DMS 273 (cell line): ENCODE measurements at regions not wholly inside any gene's neighbourhood (a gene's known extent, or its start where the extent isn't known, plus 50 kb on each side); places are given as distances from the start of the nearest gene placed in this dataset.
"Not testable (repeated sequence)": the region's sequence is repeated elsewhere in the genome, so short reads cannot be mapped to it uniquely, and the experiment has no call there.

ENCODE experiments used
- DNase-seq: peaks from one replicate; lab custom pipeline; 2025; ENCODE audit not compliant: unreplicated experiment; lab: John Stamatoyannopoulos, UW

DNA sequence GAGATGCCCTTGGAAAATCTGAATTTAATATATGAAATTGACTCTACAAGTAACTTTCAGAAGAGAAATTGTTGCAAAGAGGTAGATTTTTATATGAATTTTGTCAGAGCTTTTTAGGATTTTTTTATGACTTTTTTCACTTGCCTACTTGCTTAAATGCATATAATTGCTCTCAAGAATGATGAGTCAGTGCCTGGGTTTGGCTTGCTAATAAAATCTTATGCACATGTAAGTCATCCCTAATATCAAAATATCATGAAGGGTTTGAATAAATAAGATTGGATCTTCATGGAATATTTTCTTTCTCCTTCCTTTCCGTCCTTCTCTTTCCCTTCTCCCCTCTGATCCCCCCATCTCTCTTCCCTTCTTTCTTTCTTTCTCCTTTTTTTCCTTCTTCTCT, 354.1 kb downstream of the TXNL1 start:
- DNase-seq = no peak

DNA sequence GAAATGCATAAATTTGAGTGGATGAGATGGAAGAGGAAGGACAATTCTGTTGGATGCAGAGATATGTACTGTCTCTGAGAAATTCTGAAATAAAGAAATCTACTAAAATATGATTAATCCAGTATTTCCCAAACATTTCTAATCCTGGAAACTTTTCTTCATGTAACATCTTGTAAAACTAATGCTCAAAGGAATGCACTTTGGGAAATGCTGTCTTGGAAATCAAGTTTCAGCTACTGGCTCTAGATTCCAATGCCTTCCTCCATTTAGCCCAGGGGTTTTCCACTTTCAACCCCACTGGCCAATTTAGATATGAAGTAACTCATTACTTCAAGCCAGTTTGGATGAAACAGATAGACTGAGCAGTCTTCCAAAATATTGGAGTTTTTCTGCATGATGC, 355.1 kb downstream of the TXNL1 start:
- no peak for DNase-seq

DNA sequence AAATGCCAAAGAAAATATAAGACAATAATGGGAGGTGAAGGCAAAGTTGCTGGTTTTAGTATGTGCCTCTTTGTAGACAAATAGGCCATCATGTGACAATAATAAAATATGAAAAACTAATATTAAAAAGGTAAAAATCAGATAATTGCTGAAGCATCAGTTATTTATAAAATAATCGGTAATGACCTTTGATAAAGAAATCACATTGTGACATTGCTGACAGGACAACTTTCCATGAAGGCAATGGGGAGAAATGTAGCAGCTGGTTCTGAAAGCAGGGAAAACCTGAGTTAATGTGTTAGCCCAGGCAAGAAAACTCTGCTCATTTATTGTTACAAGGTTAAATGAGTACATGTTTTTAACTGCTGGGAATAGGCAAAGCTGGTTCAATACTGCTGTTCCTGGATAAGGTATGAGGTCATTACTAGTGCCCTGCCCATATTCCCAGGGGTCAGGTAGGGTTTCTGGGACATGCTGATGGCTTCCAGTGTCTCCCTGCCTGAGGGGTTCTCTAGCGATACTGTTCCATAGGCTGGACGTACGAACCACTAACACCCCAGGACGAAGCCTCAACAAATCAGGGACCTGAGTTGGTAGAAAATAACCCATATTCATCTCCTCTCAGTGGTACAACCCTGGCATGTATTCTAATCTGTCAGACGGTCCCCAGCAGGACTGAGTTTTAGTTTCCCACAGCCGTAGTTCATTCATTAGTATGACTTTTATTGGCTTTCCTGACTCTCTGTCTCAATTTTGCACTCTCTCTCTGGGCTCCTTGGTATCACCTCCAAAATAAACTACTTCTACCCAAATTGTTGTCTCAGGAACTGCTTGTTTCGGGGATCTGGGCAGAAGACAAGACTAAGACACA, 355.9 kb downstream of the TXNL1 start:
- DNase-seq = no peak

DNA sequence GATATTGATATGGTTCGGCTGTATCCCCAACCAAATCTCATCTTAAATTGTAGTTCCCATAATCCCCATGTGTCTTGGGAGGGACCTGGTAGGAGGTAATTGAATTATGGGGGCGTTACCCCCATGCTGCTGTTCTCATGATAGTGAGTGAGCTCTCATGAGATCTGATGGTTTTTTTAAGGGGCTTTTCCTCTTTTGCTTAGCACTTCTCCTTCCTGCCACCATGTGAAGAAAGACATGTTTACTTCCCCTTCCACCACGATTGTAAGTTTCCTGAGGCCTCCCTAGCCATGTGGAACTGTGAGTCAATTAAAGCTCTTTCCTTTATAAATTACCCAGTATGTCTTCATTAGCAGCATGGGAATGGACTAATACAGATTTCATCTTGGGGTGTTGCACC, 358.6 kb downstream of the TXNL1 start:
- not testable (repeated sequence) for DNase-seq

DNA sequence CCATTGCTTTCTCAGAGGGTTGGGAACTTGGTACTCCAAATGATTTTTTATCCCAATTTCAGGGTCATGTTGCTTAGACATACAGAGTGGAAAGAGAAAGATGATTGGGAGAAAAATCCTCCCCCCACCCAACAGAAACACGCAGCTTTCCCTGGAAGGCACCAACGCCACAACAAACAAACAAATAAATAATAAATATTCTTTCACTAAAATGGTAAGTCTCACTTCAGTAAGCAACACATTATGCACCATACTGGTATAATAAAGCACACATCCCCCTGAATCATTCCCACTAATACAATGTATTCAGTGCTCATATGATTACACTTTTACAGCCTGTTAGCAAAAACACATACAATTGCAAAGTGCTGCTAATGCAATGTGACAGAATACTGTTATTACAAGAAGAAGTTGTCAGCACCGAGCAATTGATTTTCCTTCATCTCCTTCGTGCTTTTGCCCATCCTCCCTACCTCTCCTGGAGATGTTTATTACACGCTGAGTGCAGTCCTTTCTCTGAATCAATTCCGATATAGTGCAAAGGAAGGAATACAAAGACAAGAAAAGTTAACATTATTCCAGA, 359.9 kb downstream of the TXNL1 start:
- no peak for DNase-seq

DNA sequence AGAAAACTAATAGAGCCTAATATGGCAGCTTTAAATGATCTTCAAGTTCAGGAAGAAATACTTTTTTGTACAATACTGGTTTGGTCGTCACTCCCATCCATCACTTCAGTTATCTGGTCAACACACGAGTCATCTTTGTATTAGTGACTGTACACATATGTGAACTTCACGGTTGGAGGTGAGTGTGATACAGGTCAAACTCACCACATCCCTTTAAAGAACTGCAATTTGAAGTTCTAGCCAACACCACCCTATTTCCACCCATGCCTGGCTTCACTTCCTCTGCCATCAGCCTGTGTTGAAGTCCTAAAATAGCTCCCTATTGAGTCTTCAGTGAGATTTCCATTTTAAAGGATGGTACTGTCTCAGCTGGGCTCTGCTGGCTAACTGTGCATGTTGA, 361.9 kb downstream of the TXNL1 start:
- DNase-seq = no peak

DNA sequence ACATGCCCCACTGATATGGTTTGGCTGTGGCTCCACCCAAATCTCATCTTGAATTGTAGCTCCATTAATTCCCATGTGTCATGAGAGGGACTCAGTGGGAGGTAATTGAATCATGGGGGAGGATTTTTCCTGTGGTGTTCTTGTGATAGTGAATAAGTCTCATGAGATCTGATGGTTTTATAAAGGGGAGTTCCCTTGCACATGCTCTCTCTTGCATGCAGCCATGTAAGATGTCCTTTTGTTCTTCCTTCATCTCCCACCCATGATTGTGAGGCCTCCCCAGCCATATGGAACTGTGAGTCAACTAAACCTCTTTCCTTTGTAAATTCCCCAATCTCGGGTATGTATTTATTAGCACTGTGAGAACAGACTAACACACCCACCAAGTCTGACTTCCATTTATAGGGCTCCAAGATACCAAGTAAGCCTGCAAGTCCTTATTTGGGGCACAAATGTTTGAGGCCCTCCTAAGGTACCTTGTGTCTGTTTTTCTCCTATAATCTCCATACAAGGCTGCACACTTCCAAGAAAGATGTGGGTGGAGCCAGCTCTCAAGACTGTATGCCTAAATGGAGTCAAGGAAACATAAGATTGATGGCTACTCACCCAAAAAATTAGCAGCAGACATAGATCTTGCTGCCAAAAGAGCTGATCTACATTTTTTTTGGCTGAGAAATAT, 364.7 kb downstream of the TXNL1 start:
- DNase-seq = no peak

DNA sequence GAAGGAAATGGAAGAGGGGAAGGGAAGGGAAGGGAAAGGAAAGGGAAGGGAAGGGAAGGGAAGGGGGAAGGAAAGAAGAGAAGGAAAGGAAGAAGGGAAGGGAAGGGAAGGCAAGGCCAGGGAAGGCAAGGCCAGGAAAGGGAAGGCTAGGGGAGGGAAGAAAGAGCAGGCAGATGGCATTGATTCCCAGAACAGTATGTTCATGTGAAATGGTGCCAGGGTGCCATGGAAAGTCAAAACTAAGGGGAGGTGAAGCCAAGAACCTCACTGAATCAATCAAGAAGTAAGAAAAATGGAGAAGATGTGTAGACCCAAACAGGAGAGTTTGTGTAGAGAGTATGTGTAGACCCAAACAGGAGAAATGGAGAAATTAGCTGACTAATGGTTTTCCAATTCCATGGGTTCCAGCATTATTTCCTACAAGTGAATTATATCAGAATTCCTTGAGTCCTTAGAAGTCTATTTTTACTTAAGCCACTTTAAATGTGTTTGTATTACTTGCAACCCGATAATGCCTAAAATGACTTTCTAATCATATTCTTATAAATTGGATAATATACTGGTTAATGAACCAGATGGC, 367.6 kb downstream of the TXNL1 start:
- peak; percentile 19 for DNase-seq

DNA sequence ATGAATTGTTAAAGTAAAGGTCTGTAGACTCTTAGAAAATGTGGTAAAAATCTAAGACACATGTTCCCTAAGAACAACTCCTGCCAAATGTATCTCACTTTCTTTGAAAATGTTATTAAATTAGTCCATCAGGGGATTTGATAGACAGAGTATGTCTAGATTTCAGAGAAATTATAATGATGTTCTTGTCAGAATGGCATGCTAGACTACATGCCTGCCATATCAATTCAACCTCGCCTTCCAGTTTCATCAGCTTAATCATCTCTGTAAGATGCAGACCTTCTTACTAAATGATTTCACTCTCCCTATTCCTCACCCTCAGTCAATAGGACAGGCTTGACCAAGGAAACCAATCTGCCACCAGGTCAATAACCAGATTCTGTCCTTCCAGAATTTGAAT, 368.4 kb downstream of the TXNL1 start:
- no peak for DNase-seq

DNA sequence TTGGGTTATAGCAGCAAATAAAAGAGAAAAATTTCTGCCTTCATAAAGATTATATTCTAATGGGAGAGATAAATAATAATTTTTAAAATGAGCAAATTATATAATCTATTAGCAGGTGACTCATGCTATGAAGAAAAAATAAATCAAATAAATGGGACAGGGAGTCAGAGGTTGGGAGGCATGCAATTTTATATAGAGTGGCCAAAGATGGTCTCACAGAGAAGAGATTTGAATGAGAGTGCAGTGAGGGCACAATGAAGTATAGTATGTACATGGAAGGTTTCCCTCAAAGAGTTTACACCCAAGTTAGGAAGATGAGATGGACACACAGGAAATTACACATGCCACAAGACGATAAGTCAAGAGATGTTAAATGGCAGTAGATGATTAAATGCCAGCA, 369.4 kb downstream of the TXNL1 start:
- DNase-seq = no peak

DNA sequence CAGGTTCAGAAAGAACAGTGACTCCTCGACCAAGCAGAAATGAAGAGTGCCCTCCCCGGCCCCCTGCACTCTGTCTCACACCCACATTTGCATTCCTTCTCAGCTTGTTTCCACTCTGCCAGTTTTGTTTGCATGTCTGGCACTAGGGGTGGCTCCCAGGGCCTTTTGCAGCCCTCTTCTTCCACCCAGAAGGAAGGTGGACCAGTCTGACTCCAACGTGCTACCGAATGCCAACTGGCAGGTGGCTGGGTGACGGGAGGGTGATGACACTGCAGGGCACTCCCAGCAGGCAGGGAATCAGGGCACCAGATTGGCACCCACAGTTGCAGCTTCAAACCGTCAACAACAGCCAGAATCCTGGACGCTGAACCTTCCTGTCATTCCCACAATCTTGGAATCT, 371.1 kb downstream of the TXNL1 start:
- DNase-seq = no peak

DNA sequence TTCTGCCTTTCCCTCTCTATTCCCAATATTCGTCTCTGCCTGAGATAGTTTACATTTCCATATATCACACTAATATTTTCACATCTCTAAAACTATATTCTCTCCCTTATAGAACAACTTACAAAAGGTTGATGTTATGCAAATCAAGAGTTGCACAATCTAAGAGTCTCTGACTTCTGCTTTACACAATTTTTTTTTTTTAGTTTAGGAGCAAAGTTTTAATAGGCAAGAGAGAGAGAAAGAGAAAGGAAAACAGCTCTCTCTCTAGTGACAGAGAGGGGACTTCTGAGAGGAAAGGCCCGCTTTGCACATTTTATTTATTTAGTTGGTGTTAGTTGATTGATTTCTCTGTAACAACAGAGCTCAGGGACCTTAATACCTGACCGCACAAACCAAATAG, 380.2 kb downstream of the TXNL1 start:
- DNase-seq = no peak

DNA sequence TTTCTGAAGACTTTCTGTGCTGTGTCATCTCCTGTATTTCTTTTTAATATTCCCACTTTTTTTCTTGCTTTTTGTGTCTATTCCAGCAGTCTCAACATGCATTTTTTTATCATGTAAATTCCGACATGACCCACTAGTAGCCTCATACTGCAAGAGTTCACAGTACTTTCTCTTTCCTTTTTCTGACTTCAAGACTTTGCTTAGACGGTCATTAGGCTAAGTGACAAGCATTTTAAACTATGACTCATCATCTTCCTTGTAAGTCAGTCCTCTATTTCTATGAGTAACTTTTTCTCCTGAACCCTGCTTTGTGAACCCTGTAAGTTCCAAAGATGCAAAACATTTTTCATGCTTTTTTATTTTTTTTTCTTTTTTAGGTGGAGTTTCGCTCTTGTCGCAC, 381.2 kb downstream of the TXNL1 start:
- DNase-seq = no peak

DNA sequence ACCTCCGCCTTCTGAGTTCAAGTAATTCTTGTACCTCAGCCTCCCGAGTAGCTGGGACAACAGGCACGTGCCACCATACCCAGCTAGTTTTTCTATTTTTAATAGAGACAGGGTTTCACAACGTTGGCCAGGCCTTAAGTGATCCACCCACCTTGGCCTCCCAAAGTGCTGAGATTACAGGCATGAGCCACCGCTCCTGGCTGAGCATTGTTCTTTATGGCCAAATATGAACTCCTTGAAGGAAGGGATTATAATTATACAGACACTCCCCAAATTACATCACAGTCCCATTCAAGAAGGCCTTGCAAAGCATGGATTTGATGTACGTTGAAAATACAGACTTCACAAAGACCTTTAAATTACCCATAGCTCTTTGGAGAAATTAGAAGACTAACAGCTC, 381.7 kb downstream of the TXNL1 start:
- DNase-seq = no peak

DNA sequence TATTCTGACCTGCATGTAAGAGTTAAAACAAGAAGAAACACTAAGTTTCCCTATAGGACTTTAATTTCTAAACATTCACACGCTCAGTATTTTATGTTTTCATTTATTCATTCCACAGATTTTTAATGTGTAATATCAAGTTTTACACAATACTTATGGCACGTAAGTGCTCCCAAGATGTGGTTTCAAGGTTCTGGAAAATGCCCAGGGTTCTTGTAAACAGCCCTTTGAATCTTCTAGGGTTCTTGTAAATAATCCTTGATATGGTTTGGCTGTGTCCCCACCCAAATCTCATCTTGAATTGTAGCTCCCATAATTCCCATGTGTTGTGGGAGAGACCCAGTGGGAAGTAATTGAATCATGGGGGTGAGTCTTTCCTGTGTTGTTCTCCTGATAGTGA, 383.0 kb downstream of the TXNL1 start:
- DNase-seq = no peak

DNA sequence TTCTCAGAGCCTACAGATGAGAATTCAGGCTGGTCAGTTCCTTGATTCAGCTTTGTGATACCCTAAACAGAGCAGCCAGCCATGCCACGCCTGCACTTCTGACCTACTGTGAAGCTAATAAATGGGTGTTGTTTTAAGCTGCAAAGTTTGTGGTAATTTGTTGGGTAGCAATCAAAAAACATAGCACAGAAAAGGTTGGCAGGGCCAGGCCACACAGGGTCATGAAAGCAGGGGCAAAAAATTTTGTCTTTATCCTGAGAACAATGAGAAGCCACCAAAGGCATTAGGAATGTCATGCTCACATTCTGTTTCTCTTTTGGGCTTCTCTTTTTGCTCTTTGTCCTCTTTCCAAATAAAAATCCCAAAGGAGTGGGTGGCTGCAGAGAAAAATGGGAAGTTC, 385.9 kb downstream of the TXNL1 start:
- DNase-seq = no peak

DNA sequence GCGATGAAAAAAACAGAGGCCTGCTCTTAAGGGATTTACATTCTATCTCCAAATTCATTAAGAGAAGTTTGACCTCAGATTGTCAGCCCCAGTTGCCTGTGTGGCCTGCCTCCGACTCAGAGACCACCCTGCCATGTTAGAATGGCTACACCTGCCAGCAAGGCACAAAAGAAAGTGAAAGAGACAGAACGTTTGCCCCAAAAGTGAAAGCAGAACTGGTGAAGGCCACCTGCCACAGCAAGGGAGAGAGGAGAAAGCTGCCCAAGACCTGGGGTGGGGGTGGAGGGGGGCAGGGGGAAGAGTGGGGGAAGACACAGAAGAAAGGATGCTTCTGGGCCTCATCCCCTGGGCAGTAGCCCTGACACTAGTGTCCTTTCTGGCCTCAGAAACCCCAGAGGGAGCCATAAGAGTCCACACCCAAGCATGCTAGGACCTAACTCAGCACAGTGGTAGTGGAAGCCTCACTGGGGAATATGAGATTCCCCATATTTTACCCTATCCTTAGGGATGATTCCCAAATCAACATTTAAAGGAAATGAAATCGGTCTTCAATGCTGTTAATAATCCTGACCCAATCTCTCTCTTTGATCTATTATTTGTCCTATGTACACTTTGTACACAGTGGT, 389.7 kb downstream of the TXNL1 start:
- DNase-seq = no peak

DNA sequence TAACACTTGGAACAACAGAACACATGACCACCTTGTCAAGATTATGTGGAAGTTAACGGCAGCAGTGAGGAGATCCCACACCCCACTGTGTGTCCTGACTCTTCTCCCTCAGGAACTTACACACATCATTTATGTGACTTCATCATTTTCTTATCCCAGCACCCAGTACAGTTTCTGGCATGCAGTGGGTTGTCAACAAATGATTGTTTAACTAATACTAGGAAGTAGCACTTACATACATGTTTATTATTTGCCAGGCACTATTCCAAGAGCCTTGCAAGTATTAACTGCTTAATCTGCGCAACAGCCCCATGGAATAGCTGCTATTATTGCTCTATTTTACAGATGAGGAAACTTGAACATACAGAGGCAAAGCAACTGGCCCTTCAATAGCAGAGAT, 391.5 kb downstream of the TXNL1 start:
- no peak for DNase-seq

DNA sequence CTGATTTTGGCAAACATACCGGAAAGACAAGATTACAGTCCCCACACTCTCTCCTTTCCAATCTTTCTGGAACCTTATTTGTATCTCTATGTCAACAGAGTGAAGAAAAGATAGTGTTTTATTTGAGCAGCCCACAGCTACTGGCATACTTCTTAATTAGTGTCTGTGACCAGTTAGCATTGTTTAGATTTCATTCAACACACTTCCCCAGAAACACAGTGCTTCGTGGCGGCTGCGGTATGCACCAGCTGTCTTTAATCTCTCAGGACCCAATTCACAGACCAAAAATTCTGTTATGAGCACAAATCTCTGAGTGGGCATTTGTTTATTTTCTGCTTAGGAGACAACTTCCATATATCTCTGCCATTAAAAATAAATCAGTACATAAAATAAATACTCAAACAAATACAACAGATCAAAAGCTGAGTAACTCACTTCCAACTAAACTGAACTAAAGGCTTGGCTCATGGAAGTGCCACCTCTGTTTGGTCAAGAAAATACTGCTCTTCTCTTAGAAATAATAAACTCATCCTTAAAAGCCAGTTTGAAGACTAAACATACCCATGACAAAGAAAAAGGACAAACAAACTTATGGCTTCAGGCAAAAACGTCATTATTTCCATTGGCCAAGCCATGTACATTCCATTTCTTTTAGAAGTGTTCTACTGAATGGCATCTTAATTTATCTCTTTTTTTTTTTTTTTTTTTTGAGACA, 392.4 kb downstream of the TXNL1 start:
- no peak for DNase-seq

DNA sequence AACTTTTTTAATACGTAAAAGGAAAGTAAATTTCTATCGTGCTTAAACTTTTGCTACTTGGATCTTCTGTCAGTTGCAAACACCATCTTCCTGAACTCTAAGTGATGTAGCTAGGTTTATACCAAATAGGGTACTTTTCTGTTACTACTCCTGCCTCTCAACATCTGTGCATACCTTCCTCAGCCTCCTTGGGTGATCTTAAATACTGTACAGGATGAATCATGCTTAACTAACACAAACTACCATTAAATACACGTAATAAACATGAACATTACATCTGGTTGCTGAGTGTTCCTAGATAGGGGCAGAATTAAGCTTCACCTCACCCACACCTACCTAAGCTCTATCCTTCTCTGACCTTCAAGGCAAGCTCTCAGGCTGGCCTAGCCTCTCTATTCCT, 398.0 kb downstream of the TXNL1 start:
- DNase-seq = no peak

DNA sequence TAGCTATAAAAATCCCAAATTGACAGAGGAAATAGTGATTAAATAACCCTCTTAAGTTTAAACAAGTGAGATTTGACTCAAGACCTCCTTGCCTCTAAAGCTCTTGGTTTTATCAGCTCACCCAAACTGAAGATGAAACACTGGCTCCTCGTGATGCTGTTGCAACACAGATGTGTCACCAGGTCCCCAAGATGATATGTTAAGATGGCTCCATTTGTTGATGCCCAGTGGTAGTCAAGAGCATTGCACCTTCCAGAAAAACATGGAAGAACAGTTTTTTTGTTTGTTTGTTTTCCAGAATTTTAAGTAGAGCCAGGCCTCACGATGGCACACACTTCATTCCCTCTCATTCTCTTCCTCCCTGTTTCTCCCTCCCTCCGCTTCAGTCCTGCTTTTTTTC, 399.8 kb downstream of the TXNL1 start:
- DNase-seq = no peak
